Ishikawa (cell line): ENCODE measurements at regions not wholly inside any gene's neighbourhood (a gene's known extent, or its start where the extent isn't known, plus 50 kb on each side); places are given as distances from the start of the nearest gene placed in this dataset.

Experiments used
- CEBPB ChIP-seq: IDR thresholded peaks from 2 replicates; pipeline ENCODE4 v1.6.1; 2012
- CREB1 ChIP-seq: IDR thresholded peaks from 2 replicates; pipeline ENCODE4 v1.6.1; 2012; ENCODE audit warnings: low read depth
- EGR1 ChIP-seq: IDR thresholded peaks from 2 replicates; pipeline ENCODE4 v1.6.1; 2012
- EP300 ChIP-seq: IDR thresholded peaks from 2 replicates; pipeline ENCODE4 v1.6.1; 2012; ENCODE audit warnings: borderline replicate concordance
- FOXM1 ChIP-seq: IDR thresholded peaks from 2 replicates; pipeline ENCODE4 v1.6.1; 2012; ENCODE audit warnings: low read depth, borderline replicate concordance
- MAX ChIP-seq: IDR thresholded peaks from 2 replicates; pipeline ENCODE4 v1.6.1; 2012
- NFIC ChIP-seq: IDR thresholded peaks from 2 replicates; pipeline ENCODE4 v1.6.1; 2012
- RAD21 ChIP-seq: IDR thresholded peaks from 2 replicates; pipeline ENCODE4 v1.6.1; 2012; ENCODE audit warnings: low read depth
- REST ChIP-seq: IDR thresholded peaks from 2 replicates; pipeline ENCODE4 v1.6.1; 2012; ENCODE audit warnings: low read depth, mild to moderate bottlenecking
- TAF1 ChIP-seq: IDR thresholded peaks from 2 replicates; pipeline ENCODE4 v1.6.1; 2012; ENCODE audit warnings: low read depth, mild to moderate bottlenecking
- TCF12 ChIP-seq: IDR thresholded peaks from 2 replicates; pipeline ENCODE4 v1.6.1; 2012; ENCODE audit warnings: low read depth
- TEAD4 ChIP-seq: IDR thresholded peaks from 2 replicates; pipeline ENCODE4 v1.6.1; 2012
- USF1 ChIP-seq: IDR thresholded peaks from 2 replicates; pipeline ENCODE4 v1.6.1; 2012
- YY1 ChIP-seq: IDR thresholded peaks from 2 replicates; pipeline ENCODE4 v1.6.1; 2012; ENCODE audit warnings: low read depth
- ZBTB7A ChIP-seq: IDR thresholded peaks from 2 replicates; pipeline ENCODE4 v1.6.1; 2012; ENCODE audit warnings: low read depth

GRCh38 chr15:77859491-77860060 lies 217.9 kb downstream of the TBC1D2B start:
- TF ChIP-seq TEAD4 (no peak), YY1 (no peak), FOXM1 (no peak), MAX (no peak), EP300 (no peak), RAD21 (no peak), ZBTB7A (no peak), CEBPB (no peak), TAF1 (no peak), CREB1 (no peak), TCF12 (no peak), REST (no peak), USF1 (no peak), EGR1 (no peak), NFIC (no peak)

- TF ChIP-seq NFIC (no peak), CEBPB (no peak), USF1 (no peak), EP300 (no peak), REST (no peak), CREB1 (no peak), YY1 (no peak), RAD21 (no peak), TAF1 (no peak), ZBTB7A (no peak), TEAD4 (no peak), EGR1 (no peak), FOXM1 (no peak), TCF12 (no peak), MAX (no peak)
These were observed 218.6 kb downstream of the TBC1D2B start for GRCh38 chr15:77858792-77859490.

GRCh38 chr15:77857419-77857818 lies 220.1 kb downstream of the TBC1D2B start:
- TF ChIP-seq USF1 (no peak), NFIC (no peak), TCF12 (no peak), CREB1 (no peak), MAX (no peak), CEBPB (no peak), YY1 (no peak), EGR1 (no peak), TEAD4 (no peak), FOXM1 (no peak), TAF1 (no peak), ZBTB7A (no peak), RAD21 (no peak), REST (no peak), EP300 (no peak)
